Esophagus muscularis mucosa (tissue), 4 donors: ENCODE measurements at regions not wholly inside any gene's neighbourhood (a gene's known extent, or its start where the extent isn't known, plus 50 kb on each side); places are given as distances from the start of the nearest gene placed in this dataset.

ENCODE experiments used
- CTCF ChIP-seq, 3 experiments: fragments of 200-600 bp in 2 of 3; fragments of 450-650 bp in 1 of 3; sonication (generic) in 2 of 3; IDR thresholded peaks; one replicate each; pipeline ENCODE4 v1.5.1; 2017 to 2019; ENCODE audit warnings: antibody characterized with exemption in 3 of 3, mild to moderate bottlenecking in 2 of 3, moderate library complexity in 1 of 3
- EP300 ChIP-seq: sonication (generic); formaldehyde crosslinking; IDR thresholded peaks from one replicate; pipeline ENCODE4 v1.6.1; 2017; ENCODE audit warnings: antibody characterized with exemption
- POLR2A ChIP-seq: fragments of 450-650 bp; IDR thresholded peaks from one replicate; pipeline ENCODE4 v1.6.1; 2017; ENCODE audit warnings: antibody characterized with exemption, moderate library complexity, mild to moderate bottlenecking, low read depth
- POLR2AphosphoS5 ChIP-seq, 2 donors: sonication (generic); formaldehyde crosslinking; IDR thresholded peaks; one replicate each; pipeline ENCODE4 v1.6.1; 2017; ENCODE audit warnings: antibody characterized with exemption in 2 of 2

GRCh38 chr9:84062538-84062937 lies 81.9 kb downstream of the RMI1 start:
- TF ChIP-seq CTCF (IDR thresholded peaks at IDR 0.05) (no peak), POLR2AphosphoS5 (IDR thresholded peaks at IDR 0.05) (no peak), POLR2A (no peak), EP300 (no peak)
